GM21423 (cell line): ENCODE measurements at regions not wholly inside any gene's neighbourhood (a gene's known extent, or its start where the extent isn't known, plus 50 kb on each side); places are given as distances from the start of the nearest gene placed in this dataset.

ENCODE experiments used
- ATAC-seq: cut with Tn5 transposase; IDR thresholded peaks from one replicate; pipeline ENCODE4 v1.9.1; 2021; ENCODE audit warnings: mild to moderate bottlenecking, moderate library complexity; ENCODE audit not compliant: unreplicated experiment

DNA sequence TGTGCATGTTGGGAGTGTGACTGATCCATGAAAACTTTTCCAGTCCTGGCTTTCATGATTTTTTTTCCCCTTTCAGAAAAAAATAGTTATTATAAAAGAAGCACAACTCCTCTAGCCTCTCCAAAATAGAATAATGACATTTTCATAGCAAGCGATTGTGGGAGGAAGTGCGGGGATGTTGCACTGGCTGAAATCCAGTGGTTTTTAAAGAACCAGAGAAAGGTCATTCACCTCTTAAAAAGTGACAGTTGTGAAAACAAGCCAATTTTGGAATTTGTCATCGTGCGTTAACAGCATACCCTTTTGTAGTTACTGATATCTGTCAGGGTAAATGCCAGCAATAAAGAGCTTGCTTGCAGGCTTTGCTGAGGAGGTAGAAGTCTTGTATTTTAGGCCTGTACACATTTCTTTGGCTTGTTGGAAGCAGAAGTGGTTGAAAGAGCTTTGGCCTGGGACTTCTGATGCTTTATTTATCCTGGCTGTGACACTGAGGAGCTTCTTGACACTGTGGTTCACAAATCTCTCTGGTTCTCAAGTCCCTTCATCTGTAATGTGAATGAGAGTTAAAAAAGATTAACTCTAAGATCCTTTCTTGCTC lies 545.9 kb downstream of the REEP3 start:
- no peak for ATAC-seq

GRCh38 chr10:64067859-64068258 lies 546.7 kb downstream of the REEP3 start:
- ATAC-seq, result no peak

GRCh38 chr10:64070241-64070640 lies 549.0 kb downstream of the REEP3 start:
- ATAC-seq, result no peak

DNA sequence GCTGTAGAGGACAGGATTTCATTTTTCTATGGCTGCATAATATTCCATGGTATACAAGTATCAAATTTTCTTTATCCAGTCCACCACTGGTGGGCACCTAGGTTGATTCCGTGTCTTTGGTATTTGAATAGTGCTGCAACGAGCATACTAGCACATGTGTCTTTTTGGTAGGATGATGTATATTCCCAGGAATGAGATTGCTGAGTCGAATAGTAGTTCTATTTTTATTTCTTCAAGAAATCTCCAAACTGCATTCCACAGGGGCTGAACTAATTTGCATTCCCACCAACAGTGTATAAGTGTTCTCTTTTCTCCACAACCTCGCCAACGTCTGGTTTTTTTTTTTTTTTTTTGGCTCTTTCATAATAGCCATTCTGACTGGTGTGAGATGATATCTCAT lies 550.0 kb downstream of the REEP3 start:
- no peak for ATAC-seq

- no peak for ATAC-seq
These were observed 554.4 kb downstream of the REEP3 start for GRCh38 chr10:64075604-64076003.

DNA sequence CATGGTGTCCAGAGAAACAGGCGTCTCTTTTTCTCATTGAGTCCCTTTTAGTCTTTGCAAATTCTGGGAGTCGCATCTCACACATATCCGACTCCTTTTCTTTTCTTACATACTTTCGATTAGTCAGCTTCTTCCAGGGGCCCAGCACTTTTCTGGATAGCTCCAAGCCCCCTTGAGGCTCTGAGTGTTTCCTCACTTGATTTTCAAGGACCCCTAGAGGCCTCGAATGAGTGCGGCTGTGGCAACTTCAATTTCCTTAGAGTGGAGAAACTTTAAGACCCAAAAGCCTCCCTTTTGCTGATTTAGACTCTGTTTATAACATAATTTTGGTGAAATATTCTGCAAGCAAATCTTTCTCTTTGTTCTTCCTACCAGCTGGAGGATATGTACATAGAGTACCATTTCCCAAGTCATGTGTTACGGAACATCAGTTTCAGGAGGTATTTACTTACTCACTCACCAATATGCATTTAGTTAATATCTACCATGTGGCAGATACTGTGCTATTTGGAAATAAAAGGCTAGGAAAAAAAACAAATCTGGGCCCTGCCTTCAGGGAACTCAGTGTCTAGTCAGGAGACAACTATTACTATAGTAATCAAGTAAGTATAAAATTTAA lies 555.2 kb downstream of the REEP3 start:
- ATAC-seq, result no peak

GRCh38 chr10:64079341-64079740 lies 558.1 kb downstream of the REEP3 start:
- ATAC-seq, result no peak

- ATAC-seq, result no peak
These were observed 558.9 kb downstream of the REEP3 start for GRCh38 chr10:64080071-64080470.

DNA sequence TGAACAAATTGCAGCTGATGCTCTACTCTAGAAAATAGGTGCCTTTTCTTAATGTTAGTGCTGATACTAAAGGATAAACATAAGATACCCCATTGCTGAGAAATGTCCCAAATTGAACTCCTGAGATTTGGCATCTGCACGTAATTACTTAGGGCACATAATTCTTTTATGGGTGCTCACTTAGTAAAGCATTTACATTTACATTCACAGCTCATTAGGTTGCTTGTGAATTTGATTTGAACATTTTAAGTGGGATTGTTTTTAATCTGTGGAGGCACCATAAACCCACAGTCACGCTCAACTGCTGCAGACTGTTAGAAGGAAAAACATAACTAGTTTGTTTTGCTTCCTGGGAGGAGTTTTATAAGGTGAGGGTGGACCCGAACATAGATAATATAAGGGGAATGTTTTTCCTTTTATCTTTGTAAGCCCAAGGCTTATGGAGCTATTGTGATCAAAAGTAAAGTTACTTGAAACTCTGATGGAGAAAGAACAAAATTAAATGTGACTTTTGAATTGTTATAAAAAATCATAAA lies 560.8 kb downstream of the REEP3 start:
- no peak for ATAC-seq

DNA sequence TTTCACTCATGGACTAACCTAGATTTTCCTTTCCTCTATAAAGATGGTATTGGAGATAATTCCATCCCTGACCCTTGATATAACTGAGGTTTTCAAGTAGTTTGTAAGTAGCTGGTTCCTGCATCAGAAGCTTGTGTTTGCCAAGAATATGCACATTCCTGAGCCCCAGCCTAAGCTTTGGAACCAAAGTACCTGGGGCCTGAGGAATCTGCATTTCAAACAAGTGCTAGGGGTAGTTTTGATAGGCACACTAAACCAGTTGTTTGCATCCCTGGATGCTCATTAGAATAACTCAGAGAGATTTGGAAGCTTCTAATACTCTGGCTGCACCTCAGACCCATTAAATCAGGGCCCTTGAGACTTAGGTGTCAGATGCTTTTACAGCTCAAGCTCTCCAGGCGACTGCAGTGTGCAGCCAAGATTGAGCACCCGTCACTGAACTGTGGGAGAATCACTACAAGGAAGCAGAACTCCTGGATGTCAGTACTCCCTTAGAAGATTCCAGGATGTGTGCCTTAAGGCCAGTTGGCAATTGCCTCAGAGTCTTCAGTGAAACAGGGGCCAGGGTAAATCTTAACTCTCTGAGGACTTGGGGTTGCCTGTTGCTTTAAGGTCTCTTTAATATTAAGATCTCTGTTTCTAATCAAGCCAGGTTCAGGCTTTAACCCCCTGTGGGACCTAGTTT lies 565.0 kb downstream of the REEP3 start:
- ATAC-seq, result no peak

GRCh38 chr10:64089648-64090047 lies 568.4 kb downstream of the REEP3 start:
- ATAC-seq, result no peak

DNA sequence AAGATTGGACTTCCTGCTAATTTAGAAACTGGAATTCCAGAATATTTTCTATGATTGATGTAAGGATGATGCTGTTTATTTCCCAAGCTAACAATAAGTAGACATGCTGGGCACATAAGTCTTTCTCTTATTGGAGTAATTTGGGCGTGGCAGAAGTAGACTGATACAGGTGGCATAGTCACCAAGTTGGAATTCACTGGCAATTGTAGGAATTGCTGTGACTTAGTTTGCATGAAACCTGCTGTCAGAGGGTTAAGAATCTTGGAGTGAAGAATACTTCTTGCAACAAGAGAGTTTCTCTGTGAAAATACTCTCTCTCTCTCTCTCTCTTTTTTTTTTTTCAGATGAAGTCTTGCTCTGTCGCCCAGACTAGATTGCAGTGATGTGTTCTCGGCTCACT lies 569.7 kb downstream of the REEP3 start:
- ATAC-seq, result no peak

DNA sequence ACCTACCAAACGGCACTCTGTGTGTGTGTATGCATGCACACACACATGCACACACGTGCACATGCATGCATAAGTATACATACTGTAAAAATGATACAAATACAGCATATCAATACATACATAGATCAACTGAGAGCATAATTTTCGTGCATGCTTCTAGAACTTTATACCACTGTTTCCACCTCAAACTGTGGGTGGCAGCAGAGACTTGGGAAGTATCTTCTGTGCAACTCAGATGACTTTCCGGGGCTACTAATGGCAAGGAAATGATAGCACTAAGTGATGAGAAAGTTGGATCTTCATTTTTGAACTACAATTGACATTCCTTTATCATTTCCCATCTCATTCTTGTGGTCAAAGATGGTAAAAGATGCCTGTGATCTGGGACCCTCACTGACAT lies 570.7 kb downstream of the REEP3 start:
- no peak for ATAC-seq

DNA sequence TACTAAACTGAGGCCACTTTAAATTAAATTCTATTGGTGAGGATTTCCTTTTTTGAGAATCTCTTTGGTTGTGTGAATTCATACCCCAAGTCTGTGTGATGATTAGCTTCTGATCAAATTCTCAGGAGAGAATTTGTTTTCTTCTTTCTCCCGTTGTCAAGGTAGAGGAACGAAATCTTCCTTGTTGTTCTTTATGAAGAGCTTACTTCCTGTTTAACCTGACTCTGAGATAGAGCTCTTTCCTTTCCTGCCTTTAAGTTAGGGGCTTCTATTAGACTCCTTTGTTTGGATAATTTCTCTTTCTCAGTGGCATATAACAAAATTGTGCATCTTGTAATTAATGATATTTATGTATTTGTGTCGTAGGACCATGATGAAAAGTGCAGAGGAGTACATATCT lies 572.1 kb downstream of the REEP3 start:
- no peak for ATAC-seq

- no peak for ATAC-seq
These were observed 572.8 kb downstream of the REEP3 start for GRCh38 chr10:64093946-64094535.

- no peak for ATAC-seq
These were observed 575.7 kb downstream of the REEP3 start for GRCh38 chr10:64096941-64097340.

- no peak for ATAC-seq
These were observed 576.4 kb downstream of the REEP3 start for GRCh38 chr10:64097391-64098122.

DNA sequence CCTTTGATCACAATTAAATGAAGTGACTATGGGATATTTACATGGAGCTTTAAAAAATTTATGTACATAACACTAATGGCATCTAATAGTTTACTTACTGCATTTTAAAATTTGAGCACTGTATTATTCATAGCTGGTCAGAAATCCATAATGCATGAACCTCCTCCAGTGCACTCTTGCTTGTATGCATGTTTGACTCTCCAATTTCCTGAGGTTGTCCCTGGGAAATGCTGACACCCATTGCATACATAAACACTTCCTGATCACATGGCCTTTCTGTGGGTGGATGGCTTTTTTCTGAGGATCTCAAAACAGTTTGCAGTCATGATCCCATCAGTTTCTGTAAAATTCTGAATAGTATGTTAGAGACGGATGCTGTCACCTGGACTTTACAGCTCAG lies 577.8 kb downstream of the REEP3 start:
- no peak for ATAC-seq

DNA sequence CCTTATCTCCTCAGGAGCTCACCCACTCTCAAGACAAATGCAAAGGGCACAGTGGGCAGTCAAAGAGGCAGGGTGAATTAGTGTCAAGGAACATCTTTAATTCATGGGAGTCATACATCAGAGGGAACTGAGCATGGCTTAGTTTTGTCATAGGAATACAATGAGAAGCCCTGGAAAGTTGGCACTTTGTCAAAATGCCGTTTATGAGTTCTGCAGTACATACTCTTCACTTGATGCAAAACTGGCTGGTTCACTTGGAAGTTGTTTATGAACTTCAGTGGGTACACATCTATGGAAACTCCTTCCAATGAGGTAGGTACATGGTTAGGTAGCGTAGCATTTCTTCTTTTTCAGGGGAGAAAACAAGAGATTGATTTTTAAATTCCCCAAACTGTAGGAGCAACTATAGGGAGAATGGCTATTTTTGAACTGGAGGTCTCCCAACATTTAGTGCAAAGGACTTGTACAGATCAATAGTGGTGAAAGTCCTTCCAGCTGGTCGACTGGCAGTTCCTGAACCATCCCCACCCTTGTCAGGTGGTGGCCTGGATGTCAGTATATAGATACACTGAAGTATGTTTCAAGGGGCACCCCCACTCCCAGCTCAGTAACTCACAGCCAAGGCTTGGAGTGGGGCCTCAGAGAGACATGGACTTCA lies 580.5 kb downstream of the REEP3 start:
- no peak for ATAC-seq

GRCh38 chr10:64102264-64102633 lies 581.0 kb downstream of the REEP3 start:
- ATAC-seq, result no peak

DNA sequence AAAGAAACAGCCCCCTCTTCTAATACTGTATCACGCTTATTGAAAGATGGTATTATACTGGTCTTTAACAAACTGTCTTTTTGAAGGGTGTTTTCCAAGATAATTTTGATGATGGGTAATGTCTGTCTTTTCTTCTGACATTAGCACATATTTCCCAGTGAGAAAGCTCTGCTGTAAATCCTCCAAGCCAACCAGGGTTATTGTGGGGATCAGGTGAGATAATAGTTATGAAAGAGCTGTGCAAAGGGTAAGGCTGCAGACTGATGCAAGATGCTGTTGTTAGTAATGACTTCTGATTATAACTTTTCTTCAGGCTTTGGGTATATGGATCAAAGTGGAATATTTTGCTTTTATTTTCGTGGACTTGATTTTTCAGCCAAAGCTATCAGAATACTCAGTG lies 581.7 kb downstream of the REEP3 start:
- ATAC-seq, result no peak
